ENCODE measurements at regions not wholly inside any gene's neighbourhood (a gene's known extent, or its start where the extent isn't known, plus 50 kb on each side); places are given as distances from the start of the nearest gene placed in this dataset.

- TF ChIP-seq ZNF623 (tag by site-specific recombination; IDR thresholded peaks at IDR 0.05) (0 out of 2 replicates have a peak, but pooled peaks have one; percentile 13), ZBTB21 (tag by site-specific recombination; IDR thresholded peaks at IDR 0.05) (no peak), ZNF138 (tag by site-specific recombination; IDR thresholded peaks at IDR 0.05; ENCODE audit: borderline replicate concordance) (no peak), ZFP69B (tag by site-specific recombination; IDR thresholded peaks at IDR 0.05) (no peak), ELK4 (IDR thresholded peaks at IDR 0.05; ENCODE audit: borderline replicate concordance, low read depth, low read length) (no peak), REST (tag by site-specific recombination; IDR thresholded peaks at IDR 0.05) (no peak), ZNF26 (tag by site-specific recombination; IDR thresholded peaks at IDR 0.05) (no peak), ZNF529 (tag by site-specific recombination; IDR thresholded peaks at IDR 0.05; ENCODE audit: insufficient replicate concordance) (no peak), ZNF223 (tag by site-specific recombination; IDR thresholded peaks at IDR 0.05) (no peak), ZNF549 (tag by site-specific recombination; IDR thresholded peaks at IDR 0.05) (no peak), KLF8 (tag by site-specific recombination; IDR thresholded peaks at IDR 0.05) (peak; percentile 56), ZNF433 (tag by site-specific recombination; IDR thresholded peaks at IDR 0.05; ENCODE audit: low read depth) (no peak), ZNF670 (tag by site-specific recombination; IDR thresholded peaks at IDR 0.05; ENCODE audit: low read depth) (no peak), YY1 (tag by site-specific recombination; IDR thresholded peaks at IDR 0.05) (0 out of 2 replicates have a peak, but pooled peaks have one; percentile 28), ZNF701 (tag by site-specific recombination; IDR thresholded peaks at IDR 0.05) (no peak), ZNF174 (tag by site-specific recombination; IDR thresholded peaks at IDR 0.05) (no peak), CTCF (tag by site-specific recombination; IDR thresholded peaks at IDR 0.05) (peak; percentile 60; the same call in 1 of the 2 replicates), ZNF747 (tag by site-specific recombination; IDR thresholded peaks at IDR 0.05) (no peak), ZNF404 (tag by site-specific recombination; IDR thresholded peaks at IDR 0.05) (no peak), PRDM2 (tag by site-specific recombination; IDR thresholded peaks at IDR 0.05; ENCODE audit: borderline replicate concordance) (no peak), ZNF660 (tag by site-specific recombination; IDR thresholded peaks at IDR 0.05) (peak; percentile 66), PBX3 (CRISPR knock-in tag; IDR thresholded peaks at IDR 0.05) (no peak)
Measured at GRCh38 chr7:131107337-131108211, 220.1 kb upstream of the MKLN1 start (continued).

All from HEK293 (cell line).